Trophoblast cell (in vitro differentiated cells and primary cell): ENCODE measurements at regions not wholly inside any gene's neighbourhood (a gene's known extent, or its start where the extent isn't known, plus 50 kb on each side); places are given as distances from the start of the nearest gene placed in this dataset.

ENCODE experiments used
- DNase-seq, 2 donors: peaks; one replicate each; pipeline ENCODE4 v3.0.0-alpha.2; 2016
- H2AFZ ChIP-seq: 2 replicates; pipeline ENCODE4 v1.6.1; 2013; ENCODE audit warnings: low read length, moderate library complexity, mild to moderate bottlenecking; ENCODE audit not compliant: insufficient read depth, poor library complexity
- H2AK5ac ChIP-seq: 2 replicates; pipeline ENCODE4 v1.6.1; 2013; ENCODE audit warnings: mild to moderate bottlenecking, low read length
- H2BK120ac ChIP-seq: 2 replicates; pipeline ENCODE4 v1.6.1; 2013; ENCODE audit warnings: low read length, mild to moderate bottlenecking, moderate library complexity; ENCODE audit not compliant: insufficient read depth, poor library complexity
- H2BK12ac ChIP-seq: 2 replicates; pipeline ENCODE4 v1.6.1; 2013; ENCODE audit warnings: mild to moderate bottlenecking, low read length, moderate library complexity
- H2BK5ac ChIP-seq: 2 replicates; pipeline ENCODE4 v1.6.1; 2013; ENCODE audit warnings: low read length, low read depth, moderate library complexity, mild to moderate bottlenecking; ENCODE audit not compliant: poor library complexity
- H3K14ac ChIP-seq: 2 replicates; pipeline ENCODE4 v1.6.1; 2013; ENCODE audit warnings: mild to moderate bottlenecking, low read length
- H3K18ac ChIP-seq: 2 replicates; pipeline ENCODE4 v1.6.1; 2013; ENCODE audit warnings: mild to moderate bottlenecking, low read length
- H3K23ac ChIP-seq: 2 replicates; pipeline ENCODE4 v1.6.1; 2013; ENCODE audit warnings: low read length
- H3K27ac ChIP-seq: 2 replicates; pipeline ENCODE4 v1.5.1; 2013; ENCODE audit warnings: low read depth, mild to moderate bottlenecking, inconsistent platforms, low read length, moderate library complexity
- H3K27me3 ChIP-seq: 2 replicates; pipeline ENCODE4 v1.6.1; 2013; ENCODE audit warnings: inconsistent platforms, mild to moderate bottlenecking, low read length, moderate library complexity; ENCODE audit not compliant: insufficient read depth
- H3K36me3 ChIP-seq, 2 experiments: 1 replicate in 1 of 2; 2 replicates in 1 of 2; pipeline ENCODE4 v1.6.1; 2013; ENCODE audit warnings: low read length in 2 of 2, mild to moderate bottlenecking in 2 of 2, moderate library complexity in 1 of 2; ENCODE audit not compliant: insufficient read depth in 2 of 2, control insufficient read depth in 1 of 2
- H3K4ac ChIP-seq: 2 replicates; pipeline ENCODE4 v1.6.1; 2013; ENCODE audit warnings: low read depth, mild to moderate bottlenecking, low read length, moderate library complexity
- H3K4me1 ChIP-seq, 2 experiments: 1 replicate in 1 of 2; 2 replicates in 1 of 2; pipeline ENCODE4 v1.6.1; 2013; ENCODE audit warnings: low read length in 2 of 2, mild to moderate bottlenecking in 2 of 2, moderate library complexity in 1 of 2; ENCODE audit not compliant: insufficient read depth in 2 of 2, control insufficient read depth in 1 of 2
- H3K4me2 ChIP-seq: 2 replicates; pipeline ENCODE4 v1.6.1; 2013; ENCODE audit warnings: inconsistent platforms, mild to moderate bottlenecking, low read length, moderate library complexity
- H3K4me3 ChIP-seq: 2 replicates; pipeline ENCODE4 v1.5.1; 2013; ENCODE audit warnings: mild to moderate bottlenecking, low read depth, low read length, inconsistent platforms
- H3K79me1 ChIP-seq: one replicate; pipeline ENCODE4 v1.6.1; 2013; ENCODE audit warnings: low read length
- H3K79me2 ChIP-seq: 2 replicates; pipeline ENCODE4 v1.6.1; 2013; ENCODE audit warnings: low read length, mild to moderate bottlenecking; ENCODE audit not compliant: control insufficient read depth, insufficient read depth, poor library complexity
- H3K9ac ChIP-seq: 2 replicates; pipeline ENCODE4 v1.6.1; 2013; ENCODE audit warnings: mild to moderate bottlenecking, low read length
- H3K9me3 ChIP-seq: 2 replicates; pipeline ENCODE4 v1.6.1; 2013; ENCODE audit warnings: low read depth, mild to moderate bottlenecking, control low read depth, inconsistent platforms, low read length; ENCODE audit not compliant: insufficient read depth
- H4K12ac ChIP-seq: 2 replicates; pipeline ENCODE4 v1.6.1; 2013; ENCODE audit warnings: low read depth, mild to moderate bottlenecking, low read length, moderate library complexity
- H4K8ac ChIP-seq: 2 replicates; pipeline ENCODE4 v1.6.1; 2013; ENCODE audit warnings: low read depth, mild to moderate bottlenecking, low read length, moderate library complexity
- H4K91ac ChIP-seq: one replicate; pipeline ENCODE4 v1.6.1; 2013; ENCODE audit warnings: low read depth, mild to moderate bottlenecking, low read length, moderate library complexity
- WGBS: extraction: QIAGEN DNeasy Blood & Tissue Kit; methylation state at CpG from one replicate; pipeline ENCODE4 v1.1.7; 2013; ENCODE audit warnings: missing lambda C conversion rate; ENCODE audit not compliant: insufficient read length, insufficient coverage; ENCODE audit errors: extremely low coverage; 5-methylcytosine and 5-hydroxymethylcytosine counted together

DNA sequence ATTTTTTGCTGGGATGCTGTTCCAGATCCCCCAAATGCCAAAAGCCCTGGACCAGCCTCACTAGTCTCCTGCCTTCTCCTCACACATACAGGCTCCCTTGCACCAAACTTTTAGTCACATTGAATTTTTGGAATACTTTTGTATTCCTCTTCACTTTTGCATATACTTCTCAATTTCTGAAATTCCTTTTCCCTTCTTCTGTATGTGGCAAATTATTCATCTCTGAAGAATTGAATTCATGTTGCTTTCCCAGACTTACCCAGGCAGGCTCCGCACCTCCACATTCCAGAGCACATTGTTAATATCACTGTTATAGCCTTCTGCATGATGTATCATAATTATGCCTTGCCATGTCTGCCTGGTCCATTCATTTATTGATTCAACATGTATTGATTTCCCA lies 255.3 kb upstream of the POU3F2 start:
- Histone ChIP-seq H3K9ac (no peak overlapping the region), H2BK12ac (peak overlapping the region; percentile 5), H3K27ac (no peak overlapping the region), H2BK120ac (no peak overlapping the region), H4K12ac (no peak overlapping the region), H2BK5ac (no peak overlapping the region), H3K9me3 (no peaks in the 10 kb centered on the region), H3K4me2 (no peak overlapping the region), H3K79me1 (no peaks in the 10 kb centered on the region), H3K27me3 (no peaks in the 10 kb centered on the region), H3K79me2 (no peaks in the 10 kb centered on the region), H2AK5ac (no peak overlapping the region), H3K4me1 (no peaks in the 10 kb centered on the region), H4K8ac (no peak overlapping the region), H3K23ac (no peak overlapping the region), H3K4me3 (no peak overlapping the region), H3K4ac (no peak overlapping the region), H3K36me3 (no peaks in the 10 kb centered on the region), H3K18ac (no peak overlapping the region), H3K14ac (no peak overlapping the region), H4K91ac (no peak overlapping the region), H2AFZ (no peak overlapping the region)
- WGBS: no CpG with 5 or more reads among the region's 1 CpG
- peak in 1 of 2 donors; percentile 7 for DNase-seq

DNA sequence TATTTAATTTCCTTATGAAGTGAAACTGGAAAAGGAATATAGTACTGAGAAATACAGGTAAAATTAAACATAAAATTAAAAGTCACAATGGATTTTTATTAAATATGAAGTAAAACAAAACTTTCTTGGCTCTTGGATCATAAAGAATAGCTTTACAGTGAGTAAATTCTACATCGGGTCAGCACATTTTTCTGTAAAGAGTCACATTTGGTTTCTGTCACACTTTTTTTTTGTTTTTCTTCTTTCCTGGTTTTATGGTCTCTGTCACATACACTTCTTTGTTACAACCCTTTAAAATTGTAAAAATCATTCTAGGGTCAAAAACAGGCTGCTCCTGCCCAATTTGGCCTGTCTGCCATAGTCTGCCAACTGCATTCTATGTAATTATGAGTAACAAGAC lies 254.4 kb upstream of the POU3F2 start:
- H2BK12ac ChIP-seq: no peak overlapping the region
- no CpG with 5 or more reads among the region's 1 CpG for WGBS
- H3K79me2 ChIP-seq: no peaks in the 10 kb centered on the region
- H3K9me3 ChIP-seq: no peaks in the 10 kb centered on the region
- H3K9ac ChIP-seq: no peak overlapping the region
- no peak overlapping the region for H4K12ac ChIP-seq
- H3K36me3 ChIP-seq: no peaks in the 10 kb centered on the region
- no peak overlapping the region for H3K27ac ChIP-seq
- no peak overlapping the region for H2BK120ac ChIP-seq
- H3K4ac ChIP-seq: no peak overlapping the region
- no peak overlapping the region for H3K18ac ChIP-seq
- H2AFZ ChIP-seq: no peak overlapping the region
- H3K4me3 ChIP-seq: no peak overlapping the region
- no peaks in the 10 kb centered on the region for H3K4me1 ChIP-seq
- no peaks in the 10 kb centered on the region for H3K27me3 ChIP-seq
- H3K79me1 ChIP-seq: no peaks in the 10 kb centered on the region
- no peak for DNase-seq
- H4K91ac ChIP-seq: no peak overlapping the region
- H3K14ac ChIP-seq: no peak overlapping the region
- H2BK5ac ChIP-seq: no peak overlapping the region
- H3K23ac ChIP-seq: no peak overlapping the region
- no peak overlapping the region for H2AK5ac ChIP-seq
- H3K4me2 ChIP-seq: no peak overlapping the region
- no peak overlapping the region for H4K8ac ChIP-seq

DNA sequence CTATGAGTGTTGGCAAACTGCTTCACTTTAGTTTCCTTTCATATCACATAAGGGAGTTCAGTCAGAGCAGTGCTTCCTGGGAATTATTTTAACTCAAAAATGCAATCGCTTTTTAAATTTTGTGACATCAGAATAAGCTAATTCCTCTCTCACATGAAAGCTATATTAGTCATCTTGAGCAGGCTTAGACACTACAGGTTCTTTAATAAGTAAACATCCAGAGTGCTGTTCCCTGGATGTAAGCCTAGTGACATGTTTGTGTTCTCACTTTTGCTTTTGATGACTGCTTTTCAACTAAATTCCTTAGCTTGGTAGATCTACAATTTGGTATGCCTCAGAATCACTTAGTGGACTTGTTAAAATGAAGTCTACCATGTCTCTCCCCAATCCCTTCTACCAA lies 252.7 kb upstream of the POU3F2 start:
- Histone ChIP-seq H2AFZ (no peak overlapping the region), H4K8ac (no peak overlapping the region)
- WGBS: no CpG with 5 or more reads among the region's 1 CpG

DNA sequence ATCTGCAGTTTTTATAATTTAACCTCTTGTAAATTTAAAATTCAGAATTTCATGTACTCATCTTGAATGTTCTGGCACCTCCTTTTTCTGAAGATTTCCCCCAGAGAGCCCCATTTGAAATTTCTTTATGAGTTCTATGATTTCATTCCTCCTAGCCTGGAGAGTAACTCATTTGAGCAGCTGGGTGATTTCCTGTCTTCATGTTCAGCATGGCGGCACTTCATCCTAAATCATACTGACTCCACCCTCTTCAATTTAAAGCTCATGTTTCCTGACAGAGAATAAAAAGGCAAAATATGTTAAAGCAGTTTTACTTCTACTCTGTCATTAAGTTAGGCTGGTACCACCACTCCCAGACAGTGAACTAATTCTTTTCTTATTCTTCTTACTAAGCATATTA lies 250.9 kb upstream of the POU3F2 start:
- no CpG with 5 or more reads among the region's 1 CpG for WGBS
- H3K36me3 ChIP-seq: no peaks in the 10 kb centered on the region
- H3K18ac ChIP-seq: no peak overlapping the region

More for the DNA sequence above, 252.7 kb upstream of the POU3F2 start:
- DNase-seq: no peak
- Histone ChIP-seq H3K79me1 (no peaks in the 10 kb centered on the region), H3K14ac (no peak overlapping the region), H3K4me3 (no peak overlapping the region), H3K36me3 (no peaks in the 10 kb centered on the region), H2BK12ac (no peak overlapping the region), H4K91ac (no peak overlapping the region), H3K4ac (no peak overlapping the region), H3K79me2 (no peaks in the 10 kb centered on the region), H3K23ac (no peak overlapping the region), H3K9ac (no peak overlapping the region), H2AK5ac (no peak overlapping the region), H3K18ac (no peak overlapping the region), H2BK5ac (no peak overlapping the region), H3K27ac (no peak overlapping the region), H3K4me1 (no peaks in the 10 kb centered on the region), H3K27me3 (no peaks in the 10 kb centered on the region), H3K4me2 (no peak overlapping the region), H2BK120ac (no peak overlapping the region), H3K9me3 (no peaks in the 10 kb centered on the region), H4K12ac (no peak overlapping the region)

More for the DNA sequence above, 250.9 kb upstream of the POU3F2 start:
- no peak overlapping the region for H4K91ac ChIP-seq
- no peak overlapping the region for H2BK5ac ChIP-seq
- H3K79me1 ChIP-seq: no peaks in the 10 kb centered on the region
- no peaks in the 10 kb centered on the region for H3K27me3 ChIP-seq
- H2BK12ac ChIP-seq: no peak overlapping the region
- no peak overlapping the region for H2AK5ac ChIP-seq
- H3K9ac ChIP-seq: no peak overlapping the region
- no peak overlapping the region for H3K23ac ChIP-seq
- H4K8ac ChIP-seq: no peak overlapping the region
- no peak overlapping the region for H2BK120ac ChIP-seq
- H3K27ac ChIP-seq: no peak overlapping the region
- H2AFZ ChIP-seq: no peak overlapping the region
- DNase-seq: no peak
- no peaks in the 10 kb centered on the region for H3K9me3 ChIP-seq
- H3K14ac ChIP-seq: no peak overlapping the region
- no peaks in the 10 kb centered on the region for H3K79me2 ChIP-seq
- no peak overlapping the region for H4K12ac ChIP-seq
- H3K4me3 ChIP-seq: no peak overlapping the region
- H3K4me1 ChIP-seq: no peaks in the 10 kb centered on the region
- no peak overlapping the region for H3K4me2 ChIP-seq
- H3K4ac ChIP-seq: no peak overlapping the region
